ENCODE measurements at regions not wholly inside any gene's neighbourhood (a gene's known extent, or its start where the extent isn't known, plus 50 kb on each side); places are given as distances from the start of the nearest gene placed in this dataset.
"Not testable (repeated sequence)": the region's sequence is repeated elsewhere in the genome, so short reads cannot be mapped to it uniquely, and the experiment has no call there.

DNA sequence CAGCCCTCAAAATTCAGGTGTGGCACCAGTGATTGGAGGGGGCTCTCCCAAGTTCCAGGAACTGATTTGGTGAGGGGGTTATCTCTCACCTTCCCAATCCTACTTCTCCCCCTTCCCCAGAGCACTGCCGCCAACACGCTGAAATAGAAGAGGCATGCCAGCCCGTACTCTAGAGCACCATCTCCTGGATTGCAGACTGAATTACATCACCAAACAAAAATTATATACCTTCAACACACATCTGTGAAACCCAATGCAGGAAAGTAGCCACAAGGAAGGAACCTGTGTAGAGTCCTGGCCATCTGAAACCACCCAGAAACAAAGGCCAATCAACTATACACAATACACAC lies 80.1 kb downstream of the TBC1D28 start:
- FAIRE-seq; intact Hi-C loops (cut with micrococcal nuclease); H3K27ac ChIP-seq (ENCODE audit: insufficient read depth, low read depth, low read length); H3K27me3 ChIP-seq (ENCODE audit: control insufficient read depth in 2 of 2, insufficient read depth in 2 of 2, low read length in 2 of 2); H3K9me3 ChIP-seq (replicated peaks; ENCODE audit: control insufficient read depth, insufficient read depth, low read length); H3K4me2 ChIP-seq (ENCODE audit: insufficient read depth, low read length); BruUV-seq (replicated peaks); H3K4me3 ChIP-seq (replicated peaks in 1 of 3; ENCODE audit: insufficient read depth in 1 of 3, low read depth in 1 of 3, low read length in 3 of 3); CTCF ChIA-PET; H3K36me3 ChIP-seq (ENCODE audit: control insufficient read depth in 2 of 2, extremely low read depth in 1 of 2, insufficient read depth in 2 of 2, low read length in 2 of 2); dilution Hi-C loops (cut with MboI; ENCODE audit: extremely low pct_ligation_motif_present, low sequenced_read_pairs); H4K20me1 ChIP-seq (replicated peaks; ENCODE audit: control insufficient read depth, extremely low read depth, insufficient read depth, low read length); H3K9ac ChIP-seq (replicated peaks; ENCODE audit: extremely low read depth, insufficient read depth, low read length); H3K9me1 ChIP-seq (replicated peaks; ENCODE audit: control insufficient read depth, extremely low read depth, insufficient read depth, low read length); POLR2A ChIA-PET; H2AFZ ChIP-seq (ENCODE audit: low read depth, low read length); H3K4me1 ChIP-seq (ENCODE audit: control insufficient read depth, extremely low read depth, insufficient read depth, low read length); H3K79me2 ChIP-seq (ENCODE audit: control insufficient read depth, insufficient read depth, low read length): not testable (repeated sequence)
- peak; percentile 5 for DNase-seq (ENCODE audit: low read depth, low spot score)
- TF ChIP-seq, protein P1, sequence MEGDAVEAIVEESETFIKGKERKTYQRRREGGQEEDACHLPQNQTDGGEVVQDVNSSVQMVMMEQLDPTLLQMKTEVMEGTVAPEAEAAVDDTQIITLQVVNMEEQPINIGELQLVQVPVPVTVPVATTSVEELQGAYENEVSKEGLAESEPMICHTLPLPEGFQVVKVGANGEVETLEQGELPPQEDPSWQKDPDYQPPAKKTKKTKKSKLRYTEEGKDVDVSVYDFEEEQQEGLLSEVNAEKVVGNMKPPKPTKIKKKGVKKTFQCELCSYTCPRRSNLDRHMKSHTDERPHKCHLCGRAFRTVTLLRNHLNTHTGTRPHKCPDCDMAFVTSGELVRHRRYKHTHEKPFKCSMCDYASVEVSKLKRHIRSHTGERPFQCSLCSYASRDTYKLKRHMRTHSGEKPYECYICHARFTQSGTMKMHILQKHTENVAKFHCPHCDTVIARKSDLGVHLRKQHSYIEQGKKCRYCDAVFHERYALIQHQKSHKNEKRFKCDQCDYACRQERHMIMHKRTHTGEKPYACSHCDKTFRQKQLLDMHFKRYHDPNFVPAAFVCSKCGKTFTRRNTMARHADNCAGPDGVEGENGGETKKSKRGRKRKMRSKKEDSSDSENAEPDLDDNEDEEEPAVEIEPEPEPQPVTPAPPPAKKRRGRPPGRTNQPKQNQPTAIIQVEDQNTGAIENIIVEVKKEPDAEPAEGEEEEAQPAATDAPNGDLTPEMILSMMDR (IDR thresholded peaks at IDR 0.05; ENCODE audit: extremely low read depth in 1 of 2, insufficient read depth in 1 of 2, low read depth in 1 of 2, low read length in 2 of 2): peak; percentile 17 to 45

DNA sequence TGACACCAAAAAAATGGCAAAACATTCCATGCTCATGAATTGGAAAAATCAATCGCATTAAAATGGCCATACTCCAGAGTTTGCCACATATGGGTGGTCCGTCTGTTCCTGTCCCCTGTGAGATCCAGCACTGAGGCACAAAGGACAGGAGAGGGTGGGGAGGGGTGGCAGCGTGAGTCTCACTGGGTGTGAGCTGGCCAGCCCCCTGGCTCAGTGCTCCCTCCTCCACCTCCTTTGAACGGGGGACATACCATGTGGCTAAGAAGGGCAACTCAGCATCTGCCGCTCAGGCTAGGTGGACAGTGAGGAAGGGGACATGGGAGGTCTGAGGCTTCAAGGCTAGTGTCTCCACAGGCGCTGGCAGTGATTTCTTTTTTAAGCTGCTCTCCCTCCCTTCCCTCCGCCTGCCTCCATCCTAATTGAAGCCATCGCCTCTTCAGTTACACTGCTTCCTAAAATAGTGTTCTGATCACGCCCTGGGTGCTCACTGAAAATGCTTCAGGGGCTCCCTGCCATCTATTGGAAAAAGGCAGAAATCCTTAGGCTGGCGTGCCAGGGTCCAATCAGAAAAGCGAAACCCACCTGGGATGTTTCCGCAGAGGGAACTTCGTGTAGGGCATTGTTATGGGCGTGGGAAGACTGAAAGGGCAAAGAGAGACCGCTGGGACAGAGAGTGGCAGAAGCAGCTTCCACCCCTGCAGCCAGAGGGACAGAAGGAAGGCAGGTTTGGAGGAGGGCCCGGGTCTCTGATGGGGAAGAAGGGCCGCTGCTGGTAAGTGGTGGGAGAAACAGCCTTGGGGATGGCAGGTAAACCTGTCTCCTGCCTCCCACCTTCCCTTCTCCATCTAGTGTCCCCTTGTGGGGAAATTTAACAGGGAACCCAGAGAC lies 75.8 kb downstream of the TBC1D28 start:
- H4K20me1 ChIP-seq (replicated peaks; ENCODE audit: control insufficient read depth, extremely low read depth, insufficient read depth, low read length); dilution Hi-C loops (cut with MboI; ENCODE audit: extremely low pct_ligation_motif_present, low sequenced_read_pairs); H3K9me1 ChIP-seq (replicated peaks; ENCODE audit: control insufficient read depth, extremely low read depth, insufficient read depth, low read length); H3K4me2 ChIP-seq (ENCODE audit: insufficient read depth, low read length); intact Hi-C loops (cut with micrococcal nuclease); H3K9ac ChIP-seq (replicated peaks; ENCODE audit: extremely low read depth, insufficient read depth, low read length); H3K27ac ChIP-seq (ENCODE audit: insufficient read depth, low read depth, low read length); H3K79me2 ChIP-seq (ENCODE audit: control insufficient read depth, insufficient read depth, low read length); H3K27me3 ChIP-seq (ENCODE audit: control insufficient read depth in 2 of 2, insufficient read depth in 2 of 2, low read length in 2 of 2); H3K36me3 ChIP-seq (ENCODE audit: control insufficient read depth in 2 of 2, extremely low read depth in 1 of 2, insufficient read depth in 2 of 2, low read length in 2 of 2); POLR2A ChIA-PET; H3K9me3 ChIP-seq (replicated peaks; ENCODE audit: control insufficient read depth, insufficient read depth, low read length); BruUV-seq (replicated peaks); CTCF ChIA-PET; H3K4me3 ChIP-seq (replicated peaks in 1 of 3; ENCODE audit: insufficient read depth in 1 of 3, low read depth in 1 of 3, low read length in 3 of 3); H2AFZ ChIP-seq (ENCODE audit: low read depth, low read length); DNase-seq (ENCODE audit: low read depth, low spot score); FAIRE-seq; H3K4me1 ChIP-seq (ENCODE audit: control insufficient read depth, extremely low read depth, insufficient read depth, low read length): not testable (repeated sequence)

DNA sequence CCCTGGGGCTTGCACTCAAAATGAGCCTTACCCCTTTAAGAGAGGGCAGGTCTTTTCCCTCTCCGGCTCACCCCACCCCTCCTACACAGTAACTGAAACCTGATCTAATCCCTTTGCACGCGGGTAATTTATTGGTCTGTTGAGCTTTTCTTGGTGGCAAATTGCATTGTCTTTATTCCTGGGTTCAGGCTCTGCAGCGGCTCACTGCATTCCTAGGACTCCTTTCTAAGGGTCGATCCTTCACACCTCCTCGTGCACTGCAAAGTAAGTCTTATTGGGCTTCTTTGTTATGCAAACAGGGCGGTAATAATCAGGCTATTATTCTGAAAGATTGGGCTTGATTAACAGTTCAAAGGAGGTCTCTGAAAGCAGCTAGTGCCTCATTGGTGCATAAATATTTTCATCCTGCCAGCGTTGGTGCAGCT lies 74.7 kb downstream of the TBC1D28 start:
- H3K4me1 ChIP-seq (ENCODE audit: control insufficient read depth, extremely low read depth, insufficient read depth, low read length); POLR2A ChIA-PET; H3K4me2 ChIP-seq (ENCODE audit: insufficient read depth, low read length); dilution Hi-C loops (cut with MboI; ENCODE audit: extremely low pct_ligation_motif_present, low sequenced_read_pairs); H3K79me2 ChIP-seq (ENCODE audit: control insufficient read depth, insufficient read depth, low read length); H2AFZ ChIP-seq (ENCODE audit: low read depth, low read length); H3K27me3 ChIP-seq (ENCODE audit: control insufficient read depth in 2 of 2, insufficient read depth in 2 of 2, low read length in 2 of 2); CTCF ChIA-PET; FAIRE-seq; H3K4me3 ChIP-seq (replicated peaks in 1 of 3; ENCODE audit: insufficient read depth in 1 of 3, low read depth in 1 of 3, low read length in 3 of 3); intact Hi-C loops (cut with micrococcal nuclease); H3K9me1 ChIP-seq (replicated peaks; ENCODE audit: control insufficient read depth, extremely low read depth, insufficient read depth, low read length); H4K20me1 ChIP-seq (replicated peaks; ENCODE audit: control insufficient read depth, extremely low read depth, insufficient read depth, low read length); H3K27ac ChIP-seq (ENCODE audit: insufficient read depth, low read depth, low read length); H3K9ac ChIP-seq (replicated peaks; ENCODE audit: extremely low read depth, insufficient read depth, low read length); H3K9me3 ChIP-seq (replicated peaks; ENCODE audit: control insufficient read depth, insufficient read depth, low read length); BruUV-seq (replicated peaks); H3K36me3 ChIP-seq (ENCODE audit: control insufficient read depth in 2 of 2, extremely low read depth in 1 of 2, insufficient read depth in 2 of 2, low read length in 2 of 2): not testable (repeated sequence)
- peak; percentile 38 for DNase-seq (ENCODE audit: low read depth, low spot score)

DNA sequence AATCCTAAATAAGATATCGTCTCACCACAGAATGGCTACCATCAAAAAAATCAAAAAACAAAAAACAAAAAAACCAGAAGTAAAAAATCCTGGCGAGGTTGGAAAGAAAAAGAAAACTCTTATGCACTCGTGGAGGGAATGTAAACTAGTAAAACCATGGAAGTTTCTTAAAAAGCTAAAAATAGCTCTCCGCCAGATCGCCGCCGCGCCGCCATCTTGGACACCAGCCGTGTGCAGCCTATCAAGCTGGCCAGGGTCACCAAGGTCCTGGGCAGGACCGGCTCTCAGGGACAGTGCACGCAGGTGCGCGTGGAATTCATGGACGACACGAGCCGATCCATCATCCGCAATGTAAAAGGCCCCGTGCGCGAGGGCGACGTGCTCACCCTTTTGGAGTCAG lies 71.7 kb downstream of the TBC1D28 start:
- CTCF ChIA-PET; H3K9me1 ChIP-seq (replicated peaks; ENCODE audit: control insufficient read depth, extremely low read depth, insufficient read depth, low read length); DNase-seq (ENCODE audit: low read depth, low spot score); H3K36me3 ChIP-seq (ENCODE audit: control insufficient read depth in 2 of 2, extremely low read depth in 1 of 2, insufficient read depth in 2 of 2, low read length in 2 of 2); H4K20me1 ChIP-seq (replicated peaks; ENCODE audit: control insufficient read depth, extremely low read depth, insufficient read depth, low read length); POLR2A ChIA-PET; H3K4me1 ChIP-seq (ENCODE audit: control insufficient read depth, extremely low read depth, insufficient read depth, low read length); H3K9ac ChIP-seq (replicated peaks; ENCODE audit: extremely low read depth, insufficient read depth, low read length); H3K4me3 ChIP-seq (replicated peaks in 1 of 3; ENCODE audit: insufficient read depth in 1 of 3, low read depth in 1 of 3, low read length in 3 of 3); dilution Hi-C loops (cut with MboI; ENCODE audit: extremely low pct_ligation_motif_present, low sequenced_read_pairs); BruUV-seq (replicated peaks); intact Hi-C loops (cut with micrococcal nuclease); H2AFZ ChIP-seq (ENCODE audit: low read depth, low read length); FAIRE-seq; H3K79me2 ChIP-seq (ENCODE audit: control insufficient read depth, insufficient read depth, low read length); H3K27ac ChIP-seq (ENCODE audit: insufficient read depth, low read depth, low read length); H3K9me3 ChIP-seq (replicated peaks; ENCODE audit: control insufficient read depth, insufficient read depth, low read length); H3K27me3 ChIP-seq (ENCODE audit: control insufficient read depth in 2 of 2, insufficient read depth in 2 of 2, low read length in 2 of 2); H3K4me2 ChIP-seq (ENCODE audit: insufficient read depth, low read length): not testable (repeated sequence)

Data from endothelial cell of umbilical vein (primary cell).